ENCODE measurements at regions not wholly inside any gene's neighbourhood (a gene's known extent, or its start where the extent isn't known, plus 50 kb on each side); places are given as distances from the start of the nearest gene placed in this dataset.

DNA sequence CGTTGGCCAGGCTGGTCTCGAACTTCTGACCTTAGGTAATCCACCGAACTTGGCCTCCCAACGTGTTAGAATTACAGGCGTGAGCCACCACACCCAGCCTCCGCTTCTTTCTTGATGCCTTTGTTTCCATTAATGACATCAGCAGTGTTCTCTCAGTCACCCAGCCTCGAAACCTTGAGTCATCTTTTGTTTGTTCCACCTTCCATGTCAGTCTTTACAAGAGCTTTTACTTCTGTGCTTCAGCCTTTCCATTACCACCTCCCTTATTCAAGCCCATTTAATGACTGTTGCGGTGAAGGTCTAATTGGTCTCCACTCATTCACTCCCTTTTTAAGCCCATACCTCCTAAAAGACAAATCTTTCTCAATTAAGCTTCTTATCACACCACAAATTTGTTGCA, 146.6 kb upstream of the ADGRL2 start:
- no peaks in the 10 kb centered on the region for H3K4me1 Mint-ChIP-seq (ENCODE audit: low read depth)
- H3K4me3 Mint-ChIP-seq, result no peak overlapping the region
- no peak for DNase-seq
- H3K27me3 Mint-ChIP-seq (ENCODE audit: low read depth), result peaks cover 5% of the 10 kb centered on the region
- H3K27ac Mint-ChIP-seq, result no peak overlapping the region
- peaks cover 3% of the 10 kb centered on the region in 2 donors for H3K36me3 Mint-ChIP-seq (ENCODE audit: insufficient read depth in 2 of 2)
- peaks cover 8 to 9% of the 10 kb centered on the region in 2 donors for H3K9me3 Mint-ChIP-seq
- no peak for ATAC-seq (replicated peaks in 1 of 2)

DNA sequence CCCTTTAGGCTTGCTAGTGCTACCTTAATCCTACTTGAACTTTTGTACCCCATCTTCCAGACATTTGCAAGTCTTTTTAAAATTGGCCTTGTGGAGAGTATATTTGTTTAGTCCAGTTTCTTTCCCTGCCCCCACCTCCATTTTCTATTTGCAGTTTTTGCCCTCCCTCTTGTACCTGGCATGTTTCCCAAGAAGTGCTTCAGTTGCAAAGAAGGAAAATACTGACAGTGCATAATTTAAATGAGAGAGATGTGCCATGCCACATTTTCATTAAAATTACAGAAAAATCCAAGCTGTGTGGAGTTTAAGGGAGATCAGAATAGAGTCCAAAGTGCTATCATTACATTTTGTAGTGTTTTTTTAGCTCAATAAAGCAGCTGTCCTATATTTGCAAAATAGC, 150.0 kb upstream of the ADGRL2 start:
- peaks cover 2 to 3% of the 10 kb centered on the region in 2 donors for H3K36me3 Mint-ChIP-seq (ENCODE audit: insufficient read depth in 2 of 2)
- H3K9me3 Mint-ChIP-seq, result peaks cover 8% of the 10 kb centered on the region in 2 donors
- no peak for ATAC-seq (replicated peaks in 1 of 2)
- H3K27me3 Mint-ChIP-seq (ENCODE audit: low read depth), result peaks cover 5% of the 10 kb centered on the region
- DNase-seq, result no peak
- H3K4me3 Mint-ChIP-seq, result no peak overlapping the region
- no peak overlapping the region for H3K27ac Mint-ChIP-seq
- no peaks in the 10 kb centered on the region for H3K4me1 Mint-ChIP-seq (ENCODE audit: low read depth)

DNA sequence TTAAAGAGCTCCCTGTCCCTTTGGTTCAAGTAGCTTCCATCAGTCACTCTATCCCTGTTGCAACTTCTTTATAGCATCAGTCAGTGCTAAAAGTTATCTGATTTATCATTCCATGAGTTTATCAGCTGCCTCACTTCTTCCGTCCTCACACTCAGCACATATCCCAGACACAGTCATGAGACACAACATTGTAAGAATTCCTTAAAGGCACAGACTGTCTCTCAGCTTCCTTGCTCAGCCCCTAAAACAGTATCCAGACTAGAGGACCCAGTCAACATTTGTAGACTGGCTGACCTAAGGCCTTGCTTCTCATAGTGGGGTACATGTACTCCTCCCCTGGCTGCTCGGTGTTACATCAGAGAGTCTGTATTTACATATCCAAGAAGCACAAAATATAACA, 164.9 kb upstream of the ADGRL2 start:
- no peak overlapping the region for H3K4me3 Mint-ChIP-seq
- H3K9me3 Mint-ChIP-seq, result peaks cover 4 to 12% of the 10 kb centered on the region in 2 donors
- DNase-seq (no peak), ATAC-seq (replicated peaks in 1 of 2) (no peak)
- no peaks in the 10 kb centered on the region for H3K27me3 Mint-ChIP-seq (ENCODE audit: low read depth)
- peaks cover 0 to 2% of the 10 kb centered on the region in 2 donors for H3K36me3 Mint-ChIP-seq (ENCODE audit: insufficient read depth in 2 of 2)
- no peaks in the 10 kb centered on the region for H3K4me1 Mint-ChIP-seq (ENCODE audit: low read depth)
- no peak overlapping the region for H3K27ac Mint-ChIP-seq

DNA sequence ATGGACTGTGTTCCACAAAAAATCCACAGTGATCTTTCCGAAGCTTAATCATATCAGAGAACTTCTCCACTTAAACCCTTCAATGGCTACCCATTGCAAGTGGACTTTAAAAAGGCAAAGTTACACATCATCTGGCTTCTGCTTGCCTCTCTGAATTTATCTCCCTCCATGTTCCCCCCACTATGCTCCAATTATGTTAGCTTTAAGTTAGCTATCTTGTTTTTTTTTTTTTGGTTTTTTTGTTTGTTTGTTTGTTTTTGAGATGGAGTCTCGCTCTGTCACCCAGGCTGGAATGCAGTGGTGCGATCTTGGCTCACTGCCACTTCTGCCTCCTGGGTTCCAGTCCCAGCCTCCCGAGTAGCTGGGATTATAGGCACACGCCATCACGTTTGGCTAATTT, 166.4 kb upstream of the ADGRL2 start:
- DNase-seq, result no peak
- no peaks in the 10 kb centered on the region for H3K27me3 Mint-ChIP-seq (ENCODE audit: low read depth)
- H3K4me1 Mint-ChIP-seq (ENCODE audit: low read depth), result no peaks in the 10 kb centered on the region
- ATAC-seq (replicated peaks in 1 of 2), result no peak
- peaks cover 4 to 9% of the 10 kb centered on the region in 2 donors for H3K9me3 Mint-ChIP-seq
- H3K36me3 Mint-ChIP-seq (ENCODE audit: insufficient read depth in 2 of 2), result peaks cover 0 to 2% of the 10 kb centered on the region in 2 donors
- H3K4me3 Mint-ChIP-seq, result no peak overlapping the region
- H3K27ac Mint-ChIP-seq, result no peak overlapping the region

DNA sequence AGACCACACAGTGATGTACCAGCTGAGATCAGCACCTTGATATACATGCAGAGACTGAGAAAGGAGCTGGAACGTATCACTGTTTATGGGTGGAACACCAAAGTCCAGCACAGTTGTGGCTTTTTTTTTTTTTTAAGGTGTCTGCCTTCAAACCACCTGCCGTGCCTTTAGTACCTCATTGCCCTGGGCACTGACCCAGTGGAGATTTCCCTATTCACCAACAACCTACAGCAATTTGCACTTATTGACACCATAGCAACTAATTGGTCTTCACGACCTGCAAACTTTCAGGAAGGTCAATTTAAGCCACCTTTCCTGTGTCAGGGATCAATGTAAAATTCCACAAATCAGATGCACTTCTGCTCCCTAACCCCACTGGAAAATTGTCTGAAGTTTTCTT, 181.6 kb upstream of the ADGRL2 start:
- H3K27ac Mint-ChIP-seq, result no peak overlapping the region
- ATAC-seq (replicated peaks in 1 of 2) (no peak), DNase-seq (no peak)
- no peaks in the 10 kb centered on the region for H3K4me1 Mint-ChIP-seq (ENCODE audit: low read depth)
- peaks cover 3 to 6% of the 10 kb centered on the region in 2 donors for H3K9me3 Mint-ChIP-seq
- H3K4me3 Mint-ChIP-seq, result no peak overlapping the region
- no peaks in the 10 kb centered on the region for H3K27me3 Mint-ChIP-seq (ENCODE audit: low read depth)
- no peaks in the 10 kb centered on the region for H3K36me3 Mint-ChIP-seq (ENCODE audit: insufficient read depth in 2 of 2)

- no peaks in the 10 kb centered on the region for H3K4me1 Mint-ChIP-seq (ENCODE audit: low read depth)
- no peak overlapping the region for H3K27ac Mint-ChIP-seq
- no peak for ATAC-seq (replicated peaks in 1 of 2)
- peaks cover 3 to 6% of the 10 kb centered on the region in 2 donors for H3K9me3 Mint-ChIP-seq
- H3K36me3 Mint-ChIP-seq (ENCODE audit: insufficient read depth in 2 of 2), result no peaks in the 10 kb centered on the region
- no peak for DNase-seq
- H3K27me3 Mint-ChIP-seq (ENCODE audit: low read depth), result no peaks in the 10 kb centered on the region
- no peak overlapping the region for H3K4me3 Mint-ChIP-seq
Observed at GRCh38 chr1:81618376-81618775, 182.4 kb upstream of the ADGRL2 start.

DNA sequence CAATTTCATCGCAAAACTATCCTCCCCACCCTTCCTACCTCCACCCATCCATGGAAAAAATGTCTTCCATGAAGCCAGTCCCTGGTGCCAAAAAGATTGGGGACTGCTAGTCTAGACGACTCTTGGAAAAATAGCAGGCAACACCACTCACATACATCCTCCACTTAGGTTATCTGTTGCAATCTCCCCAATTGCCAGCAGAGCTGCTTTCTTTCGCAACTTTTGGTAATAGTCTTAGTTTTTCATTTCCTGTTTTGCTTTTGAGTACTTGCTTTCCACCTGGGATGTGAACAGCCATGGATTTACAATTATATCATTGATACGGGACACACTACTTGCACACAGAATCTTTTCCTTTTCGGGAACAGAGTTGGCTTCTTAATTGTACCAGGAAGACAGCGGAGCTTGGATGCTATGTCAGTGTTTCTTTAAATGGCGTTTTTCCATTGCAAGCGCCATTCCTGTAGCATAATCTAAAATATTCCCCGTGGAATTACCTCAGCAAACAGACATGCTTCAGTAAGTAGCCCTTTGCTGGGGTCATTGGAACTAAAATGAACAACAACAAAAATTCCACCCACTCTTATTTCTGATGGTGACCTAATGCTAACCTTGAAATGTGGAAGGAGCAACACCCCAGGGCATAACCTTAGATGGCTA, 183.3 kb upstream of the ADGRL2 start:
- H3K9me3 Mint-ChIP-seq, result peaks cover 5 to 6% of the 10 kb centered on the region in 2 donors
- DNase-seq, result no peak
- no peaks in the 10 kb centered on the region for H3K36me3 Mint-ChIP-seq (ENCODE audit: insufficient read depth in 2 of 2)
- no peaks in the 10 kb centered on the region for H3K27me3 Mint-ChIP-seq (ENCODE audit: low read depth)
- ATAC-seq (replicated peaks in 1 of 2), result no peak
- H3K27ac Mint-ChIP-seq, result no peak overlapping the region
- H3K4me3 Mint-ChIP-seq, result no peak overlapping the region
- H3K4me1 Mint-ChIP-seq (ENCODE audit: low read depth), result no peaks in the 10 kb centered on the region

DNA sequence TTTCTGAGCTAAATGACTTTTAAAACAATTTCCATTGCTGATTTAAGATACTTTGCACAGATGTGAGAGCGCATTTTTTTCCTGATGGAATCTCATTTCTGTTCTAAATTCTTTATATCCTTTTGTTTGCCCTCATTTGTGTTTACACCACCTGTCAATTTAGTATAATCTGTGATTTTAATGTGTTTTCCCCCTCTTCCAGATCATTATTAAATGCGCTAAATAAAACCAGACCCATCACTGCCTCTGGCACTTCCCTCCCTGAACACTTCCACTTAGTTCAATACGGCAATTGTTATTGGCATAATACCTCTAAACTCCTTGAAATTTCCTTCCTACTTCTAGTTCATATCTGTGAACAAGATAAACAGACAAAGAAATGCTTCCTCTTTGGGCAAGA, 186.9 kb upstream of the ADGRL2 start:
- Mint-ChIP-seq H3K9me3 (peaks cover 6 to 8% of the 10 kb centered on the region in 2 donors), H3K4me3 (no peak overlapping the region), H3K4me1 (ENCODE audit: low read depth) (no peaks in the 10 kb centered on the region), H3K27me3 (ENCODE audit: low read depth) (no peaks in the 10 kb centered on the region), H3K36me3 (ENCODE audit: insufficient read depth in 2 of 2) (no peaks in the 10 kb centered on the region), H3K27ac (no peak overlapping the region)
- DNase-seq, result no peak
- ATAC-seq (replicated peaks in 1 of 2), result no peak

DNA sequence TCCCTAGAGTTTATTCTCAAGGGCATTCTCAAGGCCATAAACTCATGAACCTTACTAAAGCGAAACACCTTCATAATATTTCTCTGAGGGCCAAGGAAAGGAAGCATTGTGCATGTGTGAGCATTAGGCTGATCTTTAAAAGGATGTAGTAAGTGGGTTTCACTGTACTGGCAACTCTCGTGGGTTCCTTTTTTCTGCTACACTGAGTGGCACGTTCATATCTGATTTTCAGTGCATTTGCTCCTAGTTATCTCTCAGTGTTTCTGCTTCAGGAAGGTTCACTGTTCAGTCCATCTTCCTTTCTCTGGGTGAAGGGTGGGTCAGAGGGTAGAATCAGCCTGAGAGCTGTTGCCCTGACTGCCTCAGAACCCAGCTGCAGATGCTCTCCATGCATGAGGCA, 192.8 kb upstream of the ADGRL2 start:
- no peak for ATAC-seq (replicated peaks in 1 of 2)
- Mint-ChIP-seq H3K36me3 (ENCODE audit: insufficient read depth in 2 of 2) (no peaks in the 10 kb centered on the region), H3K4me3 (no peak overlapping the region), H3K4me1 (ENCODE audit: low read depth) (no peaks in the 10 kb centered on the region), H3K27me3 (ENCODE audit: low read depth) (no peaks in the 10 kb centered on the region), H3K9me3 (peaks cover 2 to 6% of the 10 kb centered on the region in 2 donors), H3K27ac (no peak overlapping the region)
- no peak for DNase-seq

DNA sequence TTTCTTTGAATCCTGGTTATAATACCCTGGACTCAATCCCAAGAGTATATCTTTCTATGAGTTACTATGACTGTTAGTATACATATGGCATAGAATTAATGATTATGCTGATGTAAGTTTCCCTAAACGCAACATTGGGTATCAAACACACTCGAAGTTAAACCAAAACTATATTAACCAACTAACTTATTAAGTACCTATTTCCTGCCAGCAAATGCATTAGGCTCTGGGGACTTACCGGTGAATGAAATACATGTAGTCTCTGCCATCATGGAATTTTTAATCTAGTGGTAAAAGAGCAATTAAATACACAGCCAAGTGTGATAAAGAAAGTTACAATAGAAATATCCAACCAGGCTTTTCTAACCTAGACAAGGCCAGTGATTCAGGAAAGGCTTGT, 193.6 kb upstream of the ADGRL2 start:
- DNase-seq (no peak), ATAC-seq (replicated peaks in 1 of 2) (no peak)
- Mint-ChIP-seq H3K4me3 (no peak overlapping the region), H3K27me3 (ENCODE audit: low read depth) (no peaks in the 10 kb centered on the region), H3K4me1 (ENCODE audit: low read depth) (no peaks in the 10 kb centered on the region), H3K36me3 (ENCODE audit: insufficient read depth in 2 of 2) (no peaks in the 10 kb centered on the region), H3K9me3 (peaks cover 2 to 6% of the 10 kb centered on the region in 2 donors), H3K27ac (no peak overlapping the region)

- ATAC-seq (replicated peaks in 1 of 2), result no peak
- Mint-ChIP-seq H3K4me3 (no peak overlapping the region), H3K27ac (no peak overlapping the region), H3K36me3 (ENCODE audit: insufficient read depth in 2 of 2) (no peaks in the 10 kb centered on the region), H3K27me3 (ENCODE audit: low read depth) (no peaks in the 10 kb centered on the region), H3K4me1 (ENCODE audit: low read depth) (no peaks in the 10 kb centered on the region), H3K9me3 (peaks cover 0 to 4% of the 10 kb centered on the region in 2 donors)
- no peak for DNase-seq
Observed at GRCh38 chr1:81606656-81607055, 194.1 kb upstream of the ADGRL2 start.

DNA sequence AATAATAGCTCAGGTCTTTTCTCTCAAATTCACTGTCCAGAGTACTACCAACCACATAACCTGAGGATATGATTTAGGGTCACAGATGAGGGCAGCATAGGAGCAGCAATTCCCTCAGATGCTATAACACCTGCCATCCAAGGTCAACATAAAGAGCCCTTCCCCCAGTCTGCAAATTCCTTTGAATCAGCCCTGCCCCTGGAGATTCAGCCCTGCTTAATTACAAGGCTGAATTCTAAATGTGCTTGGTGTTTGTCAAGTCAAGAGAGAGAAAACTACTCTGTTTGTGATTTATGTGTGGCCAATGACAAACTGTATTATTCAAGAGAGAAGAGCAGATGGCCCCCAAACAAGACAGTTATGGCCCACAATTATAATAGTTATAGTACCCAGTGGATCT, 195.7 kb upstream of the ADGRL2 start:
- ATAC-seq (replicated peaks in 1 of 2) (no peak), DNase-seq (no peak)
- H3K9me3 Mint-ChIP-seq, result peaks cover 0 to 4% of the 10 kb centered on the region in 2 donors
- H3K4me1 Mint-ChIP-seq (ENCODE audit: low read depth), result no peaks in the 10 kb centered on the region
- H3K27me3 Mint-ChIP-seq (ENCODE audit: low read depth), result no peaks in the 10 kb centered on the region
- H3K4me3 Mint-ChIP-seq, result no peak overlapping the region
- no peaks in the 10 kb centered on the region for H3K36me3 Mint-ChIP-seq (ENCODE audit: insufficient read depth in 2 of 2)
- no peak overlapping the region for H3K27ac Mint-ChIP-seq

DNA sequence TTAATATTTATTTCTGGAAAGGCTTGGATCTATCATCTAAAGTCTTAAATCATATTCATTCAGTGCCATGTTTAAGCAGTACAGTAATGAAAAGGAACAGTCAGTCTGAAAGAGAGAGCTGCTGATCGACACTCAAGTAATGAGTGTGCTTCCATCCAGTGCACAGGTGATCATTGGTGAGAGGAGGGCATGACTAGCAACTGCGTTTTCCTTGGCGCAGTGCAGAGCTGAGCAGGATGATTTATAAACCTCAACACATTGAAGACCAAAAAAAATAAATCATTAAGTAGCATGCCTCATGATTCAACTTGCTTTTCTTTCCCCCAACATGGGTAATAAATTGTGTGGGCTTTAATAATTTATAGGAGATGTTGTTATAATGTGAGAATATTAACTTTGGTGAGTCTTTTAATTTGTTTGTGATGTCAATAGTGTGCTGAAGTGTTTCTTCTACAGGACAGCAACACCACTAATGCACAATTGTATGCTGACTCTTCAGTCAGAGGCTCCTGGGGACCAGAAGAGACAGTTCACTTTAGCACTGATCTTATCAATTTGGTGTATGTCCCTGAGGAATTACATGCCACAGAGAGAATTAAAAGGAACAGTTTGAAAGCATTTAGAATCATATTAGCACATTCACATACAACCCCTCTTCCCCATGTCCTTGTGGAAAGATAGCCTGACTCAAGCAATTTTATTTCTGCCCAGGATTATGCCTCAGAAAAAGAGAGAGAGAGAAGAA, 199.7 kb upstream of the ADGRL2 start:
- Mint-ChIP-seq H3K27me3 (ENCODE audit: low read depth) (no peaks in the 10 kb centered on the region), H3K4me1 (ENCODE audit: low read depth) (no peaks in the 10 kb centered on the region), H3K9me3 (peaks cover 0 to 3% of the 10 kb centered on the region in 2 donors), H3K4me3 (no peak overlapping the region), H3K27ac (no peak overlapping the region), H3K36me3 (ENCODE audit: insufficient read depth in 2 of 2) (no peaks in the 10 kb centered on the region)
- ATAC-seq (replicated peaks in 1 of 2), result no peak
- DNase-seq, result no peak

GRCh38 chr1:81600363-81600762, 200.4 kb upstream of the ADGRL2 start:
- no peaks in the 10 kb centered on the region for H3K4me1 Mint-ChIP-seq (ENCODE audit: low read depth)

More at GRCh38 chr1:81600363-81600762, 200.4 kb upstream of the ADGRL2 start:
- ATAC-seq (replicated peaks in 1 of 2) (no peak), DNase-seq (no peak)
- no peaks in the 10 kb centered on the region for H3K36me3 Mint-ChIP-seq (ENCODE audit: insufficient read depth in 2 of 2)
- H3K27ac Mint-ChIP-seq, result no peak overlapping the region
- H3K9me3 Mint-ChIP-seq, result no peaks in the 10 kb centered on the region
- no peak overlapping the region for H3K4me3 Mint-ChIP-seq
- H3K27me3 Mint-ChIP-seq (ENCODE audit: low read depth), result no peaks in the 10 kb centered on the region

All from activated T-cell treated with anti-CD3 and anti-CD28 coated beads, Interleukin-2, amount 50 U/mL, for 72 hours (primary cell).